HG02885 (cell line): ENCODE measurements at regions not wholly inside any gene's neighbourhood (a gene's known extent, or its start where the extent isn't known, plus 50 kb on each side); places are given as distances from the start of the nearest gene placed in this dataset.
A peak's percentile ranks its signal among the peaks of the same experiment; 100 is the strongest.
"Not testable (repeated sequence)": the region's sequence is repeated elsewhere in the genome, so short reads cannot be mapped to it uniquely, and the experiment has no call there.

Experiments used
- ATAC-seq: cut with Tn5 transposase; IDR thresholded peaks from one replicate; pipeline ENCODE4 v1.9.1; 2021; ENCODE audit warnings: mild to moderate bottlenecking; ENCODE audit not compliant: unreplicated experiment, poor library complexity

DNA sequence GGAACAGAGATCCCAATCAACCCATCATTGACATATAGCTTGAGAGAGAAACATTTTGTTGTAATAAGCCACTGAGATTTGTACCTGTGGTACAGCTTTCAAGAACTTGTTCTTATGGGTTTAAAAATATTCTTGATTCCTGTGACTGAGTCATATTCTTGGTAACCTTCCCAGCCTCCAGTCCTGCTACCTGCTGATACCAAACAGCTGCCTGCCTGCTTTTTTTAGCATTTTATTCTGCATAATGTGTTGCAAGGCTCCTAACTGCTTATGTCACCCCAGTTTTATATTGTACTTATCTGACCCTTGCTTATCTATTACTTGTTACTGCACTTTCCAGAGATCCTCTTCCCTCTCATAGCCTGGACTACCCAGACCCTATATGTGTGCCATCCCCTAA, 349.3 kb upstream of the SOX2 start:
- no peak for ATAC-seq

DNA sequence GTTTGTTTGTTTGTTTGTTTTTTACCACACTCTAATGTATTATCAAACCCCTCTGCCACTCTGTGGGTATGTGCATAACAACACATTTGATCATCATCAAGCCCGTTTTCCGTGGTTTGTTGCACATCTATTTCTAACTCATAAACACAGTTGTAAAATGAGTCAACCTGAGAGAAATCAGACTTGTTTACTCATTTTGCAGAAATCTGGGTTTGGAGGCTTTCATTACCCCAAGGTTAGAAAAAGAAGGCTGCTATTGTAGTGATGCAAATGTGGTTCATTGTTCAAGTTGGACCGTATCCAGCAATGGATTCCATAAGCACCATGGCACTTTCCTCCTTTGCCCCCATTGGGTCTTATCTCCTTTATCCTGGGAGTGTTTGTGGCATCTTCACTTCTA, 353.2 kb upstream of the SOX2 start:
- peak; percentile 84 for ATAC-seq

DNA sequence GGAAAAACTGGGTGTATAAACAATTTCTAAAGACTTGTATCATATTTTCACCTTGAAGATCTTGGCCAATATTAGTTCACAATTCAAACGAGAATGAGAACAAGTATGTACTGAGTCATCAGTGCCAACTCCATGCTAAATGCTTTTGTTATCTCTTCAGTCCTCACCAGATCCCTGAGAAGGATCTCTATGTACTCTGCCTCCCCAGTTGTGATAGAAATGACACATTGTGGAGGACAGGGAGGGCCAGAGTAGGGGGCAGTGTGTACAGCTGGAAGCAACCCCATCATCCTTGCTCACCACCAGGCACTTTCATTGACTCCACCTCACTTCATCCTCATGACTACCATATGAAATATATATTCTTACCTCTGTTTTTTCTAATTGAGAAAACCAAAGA, 353.7 kb upstream of the SOX2 start:
- no peak for ATAC-seq

DNA sequence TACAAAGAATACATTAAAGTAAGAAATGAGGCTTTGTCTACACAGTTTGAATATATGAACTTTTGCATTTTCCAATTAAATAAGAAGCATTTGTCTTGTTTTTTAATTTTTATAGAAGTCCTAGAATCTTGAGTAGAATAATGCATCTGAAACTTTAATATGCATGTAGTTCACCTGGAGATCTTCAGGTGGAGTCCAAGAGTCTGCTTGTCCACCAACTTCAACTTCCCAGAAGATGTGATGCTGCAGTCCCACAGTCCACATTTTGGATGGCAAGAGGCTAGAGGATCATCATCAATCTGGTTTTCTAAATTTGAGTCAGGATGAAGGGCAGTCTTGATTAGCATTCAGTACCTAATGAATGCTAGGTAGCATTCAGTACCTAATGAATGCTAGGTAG, 357.6 kb upstream of the SOX2 start:
- ATAC-seq = no peak

DNA sequence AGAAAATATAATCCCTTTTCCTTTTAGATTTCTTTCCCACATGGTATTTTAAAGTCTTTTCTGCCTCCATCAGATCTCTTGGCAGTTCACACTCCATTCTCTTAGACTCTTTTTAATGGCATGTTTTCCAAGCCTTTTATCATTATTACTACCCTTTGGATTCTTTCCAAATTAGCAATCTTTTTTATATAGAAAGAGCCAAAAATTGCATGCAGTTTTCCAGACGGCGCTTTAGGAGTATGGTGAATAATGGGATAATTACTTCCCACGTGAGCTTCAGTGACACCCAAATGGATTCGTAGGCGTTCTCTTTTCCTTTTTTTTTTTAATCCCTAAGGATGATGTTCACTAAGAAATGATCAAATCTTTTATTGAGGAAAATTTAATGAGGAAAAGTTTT, 354.8 kb upstream of the DNAJC19 start:
- ATAC-seq = no peak

DNA sequence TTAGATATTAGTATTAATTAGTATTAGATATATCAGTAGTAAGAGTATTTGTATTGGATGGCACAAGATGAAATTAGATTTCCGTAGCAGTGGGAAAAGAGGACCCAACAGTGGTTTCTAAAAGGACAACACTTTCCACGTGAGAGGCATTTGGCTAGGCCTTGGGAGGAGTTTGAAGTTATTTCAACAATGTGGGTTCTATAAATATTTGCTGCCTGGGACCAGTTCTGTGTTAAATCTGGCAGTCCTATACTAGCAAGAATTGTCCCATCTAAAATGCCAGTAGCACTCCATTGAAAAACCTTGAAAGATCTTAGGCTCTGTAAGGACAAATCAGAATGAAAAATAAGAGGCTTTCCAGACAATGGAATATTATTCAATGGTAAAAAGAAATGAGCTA, 347.1 kb upstream of the DNAJC19 start:
- no peak for ATAC-seq

DNA sequence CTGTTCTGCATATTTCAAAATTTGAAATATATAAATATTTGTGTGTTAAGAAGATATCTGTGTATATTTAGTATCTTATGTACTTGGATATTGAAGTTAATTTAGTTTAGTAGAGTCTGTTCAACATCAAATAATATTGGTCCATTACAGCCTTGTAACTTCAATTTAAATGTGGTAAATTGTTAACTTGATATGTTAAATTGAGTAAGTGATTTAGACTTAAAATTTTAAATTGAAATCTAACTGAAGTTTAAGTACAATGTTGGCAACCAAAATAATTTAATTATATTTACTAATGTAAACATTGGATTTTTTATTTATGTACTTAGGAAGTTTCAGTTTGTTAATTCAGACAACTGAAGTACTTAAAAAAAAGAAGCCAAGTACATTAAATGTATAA, 343.9 kb upstream of the DNAJC19 start:
- no peak for ATAC-seq

DNA sequence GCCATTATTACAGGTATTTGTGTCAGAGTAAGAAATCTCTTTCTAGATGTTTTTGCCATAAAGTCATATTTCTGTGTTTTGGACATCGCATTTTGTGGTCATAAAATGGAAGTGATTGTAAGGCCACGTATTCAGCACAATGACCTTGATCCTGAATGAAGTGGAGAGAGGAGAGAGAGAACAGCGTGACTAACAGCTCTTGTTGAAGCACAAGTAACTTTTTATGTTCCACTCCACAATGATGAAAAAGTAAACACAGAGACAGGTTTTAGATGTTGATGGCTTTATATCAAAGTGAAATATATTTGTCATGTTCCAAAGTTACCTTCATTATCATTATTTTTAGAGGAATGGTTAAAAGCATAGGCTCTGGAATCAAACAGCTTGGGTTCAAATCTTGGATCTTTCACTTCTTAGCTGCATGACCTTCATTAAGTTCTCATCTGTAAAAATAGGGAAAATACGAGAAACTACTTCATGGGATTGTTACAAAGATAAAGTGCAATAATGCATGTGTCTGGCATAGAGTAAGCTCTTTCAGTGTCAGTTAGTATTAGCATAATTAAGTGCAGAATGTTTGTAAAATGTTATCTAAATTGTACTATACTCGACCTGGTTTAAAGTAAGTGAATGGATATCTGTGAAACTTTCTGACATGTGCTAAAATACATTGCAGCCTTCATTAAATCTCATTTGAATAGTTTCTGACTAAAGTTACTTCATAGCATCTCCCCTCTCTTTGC, 341.5 kb upstream of the DNAJC19 start:
- ATAC-seq = no peak

DNA sequence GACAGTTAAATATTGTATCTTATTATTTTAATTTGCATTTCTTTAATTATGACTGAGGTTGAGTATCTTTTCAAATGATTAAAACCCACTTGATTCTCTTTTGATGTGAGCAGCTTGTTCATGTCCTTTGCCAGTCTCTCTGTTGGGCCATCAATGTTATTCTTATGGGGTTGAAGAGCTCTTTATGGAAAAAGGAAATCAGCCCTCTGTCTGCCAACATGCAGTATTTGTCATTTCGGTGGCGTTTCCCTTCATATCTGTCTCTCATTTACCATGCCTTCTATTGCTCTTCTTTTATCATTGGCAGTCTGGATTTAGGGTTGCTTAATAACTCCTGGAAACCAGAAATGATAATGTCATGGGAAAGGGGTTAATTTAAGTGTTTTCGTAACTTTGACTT, 340.7 kb upstream of the DNAJC19 start:
- no peak for ATAC-seq

DNA sequence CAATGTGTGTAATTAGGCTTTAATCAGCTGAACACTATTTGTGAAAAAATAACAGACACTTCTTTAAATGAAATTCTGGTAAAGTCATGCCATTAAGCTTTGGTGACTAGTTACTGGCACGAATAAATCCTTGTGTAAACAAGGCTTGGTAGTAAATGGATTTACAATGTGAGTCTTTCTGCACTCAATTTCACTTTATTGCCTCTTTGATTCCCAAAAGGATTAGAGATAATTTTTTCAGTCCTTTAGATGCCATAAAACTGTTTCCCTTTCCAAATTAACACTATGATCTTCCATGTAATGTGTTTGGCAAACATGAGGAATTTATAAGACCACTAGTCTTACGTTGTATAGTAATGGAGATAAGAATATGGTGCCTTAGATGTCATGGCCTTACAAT, 339.5 kb upstream of the DNAJC19 start:
- no peak for ATAC-seq

DNA sequence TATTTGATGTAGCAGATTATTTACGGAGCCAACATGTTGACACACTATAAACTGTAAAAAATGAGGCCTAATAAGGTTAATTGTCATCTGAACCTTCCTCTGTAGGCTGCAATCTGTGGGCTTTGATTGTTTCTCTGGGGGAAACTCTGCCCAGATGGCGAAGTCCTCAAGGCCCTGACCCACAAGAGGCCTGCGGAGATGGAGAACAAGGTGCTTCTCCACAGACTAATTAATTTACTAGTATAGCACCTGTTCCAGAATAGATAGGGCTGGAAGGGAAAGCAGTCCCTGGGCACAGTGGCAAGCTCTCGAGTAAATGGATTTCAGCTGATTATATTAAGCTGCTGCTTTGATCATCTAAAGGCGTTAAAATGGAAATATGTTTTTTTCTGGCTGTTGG, 338.8 kb upstream of the DNAJC19 start:
- ATAC-seq = no peak

DNA sequence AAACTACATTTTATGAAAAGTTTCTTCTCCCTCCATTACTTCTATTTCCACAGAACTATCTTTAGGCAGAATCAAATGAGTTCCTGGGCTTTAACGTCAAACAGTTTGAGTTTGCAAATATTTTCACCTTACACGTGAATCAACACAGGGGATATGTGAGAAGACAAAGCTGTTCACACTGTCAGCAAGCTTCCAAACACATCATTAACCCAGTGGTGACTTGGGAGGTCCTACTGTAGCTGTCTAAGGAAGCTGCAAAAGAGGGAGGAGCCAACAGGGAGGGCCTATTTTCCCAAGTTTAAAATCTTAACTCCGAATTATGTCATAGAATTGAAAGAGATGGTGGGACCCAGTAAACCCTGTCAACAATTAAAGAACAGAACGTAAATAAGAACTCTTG, 337.8 kb upstream of the DNAJC19 start:
- ATAC-seq = no peak

DNA sequence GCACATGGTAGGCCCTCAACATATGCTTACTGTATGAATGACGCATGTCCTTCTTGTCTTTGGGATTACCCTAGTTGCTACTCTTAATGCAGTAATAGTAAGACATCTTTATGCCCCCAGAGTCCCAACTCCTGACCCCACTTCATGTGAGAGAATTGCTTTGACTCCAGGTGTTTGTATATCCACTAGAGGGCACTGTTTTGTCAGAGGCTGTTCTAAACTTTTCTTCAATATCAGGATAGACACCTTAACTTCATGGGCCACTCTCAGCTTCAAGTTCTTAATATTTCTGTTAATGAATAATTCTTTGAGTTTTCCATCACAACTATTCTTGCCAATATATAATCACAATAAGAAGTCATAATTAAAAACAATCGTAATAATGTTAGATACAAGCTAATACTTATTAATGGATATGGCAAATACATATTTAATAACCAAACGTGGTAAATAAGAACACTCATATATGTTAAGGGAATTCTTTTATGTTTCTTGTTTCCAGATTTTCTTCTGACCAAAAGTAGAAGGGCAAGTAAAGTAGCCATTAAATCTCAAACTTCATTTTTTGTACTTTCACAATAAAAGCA, 337.2 kb upstream of the DNAJC19 start:
- ATAC-seq = peak; percentile 78

DNA sequence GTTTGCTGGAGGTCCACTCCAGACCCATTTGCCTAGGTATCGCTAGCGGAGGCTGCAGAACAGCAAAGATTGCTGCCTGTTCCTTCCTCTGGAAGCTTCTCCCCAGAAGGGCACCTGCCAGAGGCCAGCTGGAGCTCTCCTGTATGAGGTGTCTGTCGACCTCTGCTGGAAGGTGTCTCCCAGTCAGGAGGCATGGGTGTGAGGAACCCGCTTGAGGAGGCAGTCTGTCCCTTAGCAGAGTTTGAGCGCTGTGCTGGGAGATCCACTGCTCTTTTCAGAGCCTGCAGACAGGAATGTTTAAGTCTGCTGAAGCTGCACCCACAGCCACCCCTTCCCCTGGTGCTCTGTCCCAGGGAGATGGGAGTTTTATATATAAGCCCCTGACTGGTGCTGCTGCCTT, 335.0 kb upstream of the DNAJC19 start:
- ATAC-seq = not testable (repeated sequence)

DNA sequence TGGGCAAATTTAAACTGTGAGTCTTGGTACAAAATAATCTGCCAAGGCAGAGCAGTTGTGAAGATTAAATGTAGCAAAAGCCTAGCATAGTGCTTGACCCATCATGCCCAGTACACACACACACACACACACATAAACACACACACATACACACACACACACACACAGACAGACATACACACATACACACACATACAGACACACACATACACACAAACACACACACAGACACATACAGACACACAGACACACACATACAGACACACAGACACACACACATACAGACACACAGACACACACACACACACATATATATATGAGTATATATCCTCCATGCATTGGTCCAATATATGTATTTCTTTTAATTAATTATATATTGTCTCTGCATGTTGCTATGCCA, 328.8 kb upstream of the DNAJC19 start:
- no peak for ATAC-seq

DNA sequence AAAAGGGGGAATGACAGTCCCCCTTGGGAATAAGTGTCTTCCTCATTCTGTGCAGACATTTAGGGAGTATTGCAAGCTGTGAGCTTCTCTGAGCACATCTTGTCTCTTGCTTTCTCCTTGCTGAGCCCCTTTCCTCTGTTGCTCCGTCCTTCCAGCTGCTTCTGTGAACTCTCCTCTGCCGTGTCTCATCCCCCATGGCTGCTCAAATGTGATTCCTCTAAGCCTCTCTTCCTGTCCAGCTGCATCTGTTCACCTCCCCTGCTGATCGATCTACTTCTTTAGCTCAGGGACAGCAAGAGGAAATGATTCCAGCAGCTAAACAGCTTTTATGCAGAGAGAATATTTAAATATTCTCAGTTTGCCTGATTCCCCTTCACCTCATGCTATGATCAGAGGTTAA, 328.0 kb upstream of the DNAJC19 start:
- ATAC-seq = no peak

DNA sequence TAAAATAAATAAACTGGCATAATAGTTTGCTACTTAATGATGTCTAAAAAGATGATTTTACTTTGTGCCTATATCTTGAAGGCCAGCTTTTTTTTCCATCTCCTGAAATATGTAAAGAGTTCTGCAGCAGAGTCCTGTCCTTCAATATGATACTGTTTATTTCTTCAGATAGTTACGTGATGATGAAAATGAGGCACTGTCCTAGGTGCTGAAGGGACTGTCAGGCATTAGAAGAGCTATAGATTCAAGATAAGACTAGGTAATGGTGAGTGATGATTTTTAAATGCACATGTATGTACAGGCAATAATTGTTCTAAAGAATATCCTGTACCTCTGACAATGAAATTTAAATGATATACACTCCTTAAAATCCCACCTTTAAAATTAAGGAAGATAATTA, 326.9 kb upstream of the DNAJC19 start:
- ATAC-seq = no peak

DNA sequence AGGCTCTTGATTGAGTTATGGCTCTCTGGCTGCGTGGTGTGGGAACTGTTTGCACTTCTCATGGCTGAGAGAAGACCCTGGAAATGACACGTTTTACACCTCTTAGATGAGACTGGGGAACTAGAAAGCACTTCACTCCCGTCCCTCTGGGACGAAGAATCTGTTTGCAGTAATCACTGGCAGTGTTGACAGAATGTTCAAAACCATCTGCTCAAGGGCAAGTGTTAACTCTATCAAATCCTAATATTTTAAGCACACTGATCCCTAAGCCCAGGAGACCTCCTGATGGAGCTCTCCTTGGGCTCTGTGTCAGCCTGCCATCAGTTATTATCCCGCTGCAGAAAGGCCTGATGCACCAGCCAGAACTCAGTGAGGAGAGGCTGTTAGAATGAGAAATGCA, 323.8 kb upstream of the DNAJC19 start:
- no peak for ATAC-seq

DNA sequence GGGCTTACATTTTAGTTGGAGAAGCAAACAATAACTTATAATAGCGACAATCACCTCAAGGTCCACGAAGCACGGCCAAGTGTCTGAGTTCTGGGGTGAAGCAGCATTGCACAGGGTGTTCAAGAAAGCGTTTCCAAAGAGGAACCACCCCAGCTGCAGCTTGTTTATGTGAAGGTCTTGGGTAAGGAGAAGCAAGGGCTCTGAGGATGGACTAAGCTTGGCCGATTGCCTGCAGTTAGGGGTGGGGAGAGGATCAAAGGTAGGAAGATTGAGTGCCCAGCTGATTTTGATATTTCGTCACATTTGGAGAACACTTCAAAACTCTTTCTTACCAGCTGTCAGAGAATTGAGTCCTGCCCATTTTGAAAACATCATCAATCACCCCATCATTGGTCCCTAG, 321.6 kb upstream of the DNAJC19 start:
- no peak for ATAC-seq

DNA sequence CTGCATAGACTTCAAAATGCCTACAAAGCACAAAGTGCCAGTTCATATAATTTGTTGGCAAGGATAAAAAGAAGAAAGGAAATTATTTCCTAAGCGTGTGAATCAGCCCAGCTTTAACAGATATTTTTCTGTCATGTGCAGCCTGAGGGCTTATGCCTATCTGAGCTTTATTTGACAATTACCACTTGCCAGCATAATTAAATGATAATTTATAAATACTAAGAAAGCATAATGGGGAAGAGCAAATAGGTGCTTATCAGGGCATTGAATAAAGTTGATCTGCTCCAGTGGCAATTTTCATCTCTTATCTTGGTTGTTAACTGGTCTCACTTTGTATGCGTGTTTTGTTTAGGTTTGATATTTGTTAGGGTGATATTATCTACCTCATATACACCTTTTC, 313.4 kb upstream of the DNAJC19 start:
- ATAC-seq = no peak

DNA sequence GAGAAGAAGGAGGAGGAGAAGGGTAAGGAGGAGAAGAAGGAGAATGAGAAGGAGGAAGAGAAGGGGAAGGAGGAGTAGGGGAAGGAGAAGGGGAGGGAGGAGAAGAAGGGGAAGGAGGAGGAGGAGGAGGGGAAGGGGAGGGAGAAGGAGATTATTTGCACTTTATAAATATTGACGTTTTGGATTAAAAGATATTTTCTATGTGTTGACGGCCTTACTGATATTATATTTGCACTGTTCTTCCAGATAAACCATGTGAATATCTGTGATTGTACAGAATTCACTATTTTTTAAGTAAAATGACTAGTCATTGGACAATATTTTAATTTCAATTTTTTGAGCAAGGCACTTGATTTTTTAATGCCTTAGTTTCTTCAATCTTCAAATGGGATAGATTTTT, 310.5 kb upstream of the DNAJC19 start:
- ATAC-seq = no peak

DNA sequence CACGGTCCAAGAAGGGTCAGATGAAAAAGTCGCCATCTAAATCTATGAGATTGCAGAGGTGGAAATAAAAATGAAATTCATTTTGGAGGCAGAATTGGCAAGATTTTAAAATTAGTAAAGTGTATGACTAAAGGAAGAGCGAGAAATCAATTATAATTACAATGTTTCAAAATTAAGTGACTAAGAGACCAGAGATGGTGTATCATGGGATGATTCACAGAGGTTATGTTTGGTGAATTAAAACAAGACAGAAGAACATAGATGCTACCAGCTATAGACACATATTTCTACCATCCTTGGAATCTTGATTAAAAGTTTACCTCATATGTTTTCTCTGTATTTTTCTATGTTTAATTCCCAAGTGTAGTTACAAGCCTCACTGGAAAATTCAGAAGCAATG, 308.9 kb upstream of the DNAJC19 start:
- ATAC-seq = no peak
